CD4-positive, alpha-beta memory T cell (primary cell): ENCODE measurements at regions not wholly inside any gene's neighbourhood (a gene's known extent, or its start where the extent isn't known, plus 50 kb on each side); places are given as distances from the start of the nearest gene placed in this dataset.

ENCODE experiments used
- CTCF ChIA-PET: fragments of 350-600 bp; sonication (Branson Sonifier 250); formaldehyde crosslinking; loops from one replicate; lab custom pipeline; 2021; ENCODE audit warnings: inconsistent platforms; ENCODE audit not compliant: partially characterized antibody; lab: Charles Lee
- POLR2A ChIA-PET: fragments of 350-600 bp; sonication (Branson Sonifier 250); formaldehyde crosslinking; loops from one replicate; lab custom pipeline; 2021; ENCODE audit not compliant: partially characterized antibody; lab: Charles Lee
- DNase-seq, 5 donors: peaks; one replicate each; pipeline versions ENCODE4 v3.0.0 to v3.0.0-alpha.2; 2020 to 2022; ENCODE audit warnings: mixed read lengths in 1 of 5
- H3K27ac ChIP-seq: one replicate; pipeline ENCODE4 v1.7.0; 2013; ENCODE audit warnings: low read depth, low read length
- H3K27me3 ChIP-seq: 2 replicates; pipeline ENCODE4 v1.7.0; 2013; ENCODE audit warnings: mild to moderate bottlenecking, low read length, moderate library complexity; ENCODE audit not compliant: insufficient read depth
- H3K36me3 ChIP-seq: 2 replicates; pipeline ENCODE4 v1.7.0; 2013; ENCODE audit warnings: mild to moderate bottlenecking, low read length, moderate library complexity; ENCODE audit not compliant: insufficient read depth
- H3K4me1 ChIP-seq: 2 replicates; pipeline ENCODE4 v1.7.0; 2013; ENCODE audit warnings: mild to moderate bottlenecking, low read length, moderate library complexity; ENCODE audit not compliant: insufficient read depth
- H3K4me3 ChIP-seq, 2 donors: one replicate each; pipeline ENCODE4 v1.7.0; 2013; ENCODE audit warnings: low read length in 2 of 2, mild to moderate bottlenecking in 1 of 2
- H3K9me3 ChIP-seq, 2 donors: one replicate each; pipeline ENCODE4 v1.7.0; 2013; ENCODE audit warnings: low read length in 2 of 2, control low read depth in 1 of 2; ENCODE audit not compliant: control insufficient read depth in 1 of 2
- H3K27ac Mint-ChIP-seq, 7 donors: one replicate each; pipeline ENCODE4 v1.8.0; 2020 to 2021; ENCODE audit warnings: mixed read lengths in 7 of 7, mild to moderate bottlenecking in 6 of 7, inconsistent platforms in 3 of 7, moderate library complexity in 3 of 7
- H3K27me3 Mint-ChIP-seq, 2 donors: one replicate each; pipeline ENCODE4 v1.8.0; 2020 to 2021; ENCODE audit warnings: mixed read lengths in 2 of 2
- H3K36me3 Mint-ChIP-seq, 2 donors: one replicate each; pipeline ENCODE4 v1.8.0; 2020 to 2021; ENCODE audit warnings: mixed read lengths in 2 of 2, inconsistent platforms in 1 of 2, mild to moderate bottlenecking in 1 of 2
- H3K4me1 Mint-ChIP-seq, 4 donors: one replicate each; pipeline ENCODE4 v1.8.0; 2020 to 2021; ENCODE audit warnings: mixed read lengths in 4 of 4, mild to moderate bottlenecking in 1 of 4
- H3K4me3 Mint-ChIP-seq, 8 donors: one replicate each; pipeline ENCODE4 v1.8.0; 2020 to 2021; ENCODE audit warnings: mixed read lengths in 8 of 8, mild to moderate bottlenecking in 7 of 8, moderate library complexity in 6 of 8, inconsistent platforms in 3 of 8
- H3K9me3 Mint-ChIP-seq, 8 donors: one replicate each; pipeline ENCODE4 v1.8.0; 2020 to 2021; ENCODE audit warnings: mixed read lengths in 8 of 8, mild to moderate bottlenecking in 5 of 8, inconsistent platforms in 3 of 8, moderate library complexity in 1 of 8
- intact Hi-C: fragments of 100-400 bp; cut with micrococcal nuclease; formaldehyde crosslinking; loops from one replicate; pipeline ENCODE4 v1.15.1; 2023

- H3K27ac Mint-ChIP-seq, result no peak overlapping the region
- peaks cover 3 to 9% (median 5%) of the 10 kb centered on the region in 8 donors for H3K9me3 Mint-ChIP-seq
- Histone ChIP-seq H3K27ac (no peak overlapping the region), H3K4me1 (no peaks in the 10 kb centered on the region), H3K4me3 (no peak overlapping the region), H3K27me3 (no peaks in the 10 kb centered on the region), H3K36me3 (no peaks in the 10 kb centered on the region), H3K9me3 (no peaks in the 10 kb centered on the region)
- intact Hi-C loops, result no loop called here
- no peaks in the 10 kb centered on the region for H3K36me3 Mint-ChIP-seq
- no peaks in the 10 kb centered on the region for H3K27me3 Mint-ChIP-seq
- no peaks in the 10 kb centered on the region for H3K4me1 Mint-ChIP-seq
- POLR2A ChIA-PET, result no interaction called here
- CTCF ChIA-PET, result no interaction called here
- no peak for DNase-seq
- no peak overlapping the region for H3K4me3 Mint-ChIP-seq
These were observed 333.1 kb upstream of the CHRM3 start for GRCh38 chr1:239053279-239053678.

- H3K36me3 ChIP-seq, result no peaks in the 10 kb centered on the region
- Mint-ChIP-seq H3K27me3 (no peaks in the 10 kb centered on the region), H3K36me3 (no peaks in the 10 kb centered on the region), H3K9me3 (peaks cover 0 to 12% (median 4%) of the 10 kb centered on the region in 8 donors), H3K4me1 (no peaks in the 10 kb centered on the region), H3K4me3 (no peak overlapping the region), H3K27ac (no peak overlapping the region)
- no peaks in the 10 kb centered on the region for H3K9me3 ChIP-seq
- no peaks in the 10 kb centered on the region for H3K4me1 ChIP-seq
- ChIA-PET CTCF (no interaction called here), POLR2A (no interaction called here)
- no peak overlapping the region for H3K27ac ChIP-seq
- H3K27me3 ChIP-seq, result no peaks in the 10 kb centered on the region
- intact Hi-C loops, result no loop called here
- H3K4me3 ChIP-seq, result no peak overlapping the region
- DNase-seq, result no peak
These were observed 336.8 kb upstream of the CHRM3 start for GRCh38 chr1:239049571-239049970.

GRCh38 chr1:239044829-239045228, 341.5 kb upstream of the CHRM3 start:
- no peaks in the 10 kb centered on the region for H3K36me3 Mint-ChIP-seq
- Histone ChIP-seq H3K9me3 (no peaks in the 10 kb centered on the region), H3K27me3 (no peaks in the 10 kb centered on the region), H3K4me1 (no peaks in the 10 kb centered on the region), H3K4me3 (no peak overlapping the region), H3K27ac (no peak overlapping the region), H3K36me3 (no peaks in the 10 kb centered on the region)
- ChIA-PET CTCF (interaction anchor here (0.7 kb wide), 1 partner anchor 1088 kb away, joined by 3 read pairs; no protein-coding TSS in a partner anchor), POLR2A (no interaction called here)
- intact Hi-C loops, result no loop called here
- H3K9me3 Mint-ChIP-seq, result peaks cover 0 to 17% (median 4%) of the 10 kb centered on the region in 8 donors
- no peak overlapping the region for H3K27ac Mint-ChIP-seq
- no peaks in the 10 kb centered on the region for H3K4me1 Mint-ChIP-seq
- no peaks in the 10 kb centered on the region for H3K27me3 Mint-ChIP-seq
- no peak overlapping the region for H3K4me3 Mint-ChIP-seq
- DNase-seq, result no peak

- H3K9me3 ChIP-seq, result no peaks in the 10 kb centered on the region
- no peak overlapping the region for H3K4me3 Mint-ChIP-seq
- no peaks in the 10 kb centered on the region for H3K27me3 ChIP-seq
- intact Hi-C loops, result no loop called here
- no peaks in the 10 kb centered on the region for H3K36me3 ChIP-seq
- no peak overlapping the region for H3K27ac Mint-ChIP-seq
- H3K36me3 Mint-ChIP-seq, result no peaks in the 10 kb centered on the region
- CTCF ChIA-PET, result no interaction called here
- no peak overlapping the region for H3K27ac ChIP-seq
- H3K4me1 ChIP-seq, result no peaks in the 10 kb centered on the region
- POLR2A ChIA-PET, result no interaction called here
- no peaks in the 10 kb centered on the region for H3K4me1 Mint-ChIP-seq
- no peaks in the 10 kb centered on the region for H3K27me3 Mint-ChIP-seq
- H3K9me3 Mint-ChIP-seq, result peaks cover 0 to 13% (median 2%) of the 10 kb centered on the region in 8 donors
- H3K4me3 ChIP-seq, result no peak overlapping the region
- no peak for DNase-seq
These were observed 345.8 kb upstream of the CHRM3 start for GRCh38 chr1:239040523-239040922.

- CTCF ChIA-PET, result no interaction called here
- no peak overlapping the region for H3K4me3 Mint-ChIP-seq
- intact Hi-C loops, result no loop called here
These were observed 355.1 kb upstream of the CHRM3 start for GRCh38 chr1:239031310-239031709.

GRCh38 chr1:239025997-239026694, 360.2 kb upstream of the CHRM3 start:
- Histone ChIP-seq H3K36me3 (no peaks in the 10 kb centered on the region), H3K9me3 (no peaks in the 10 kb centered on the region), H3K27me3 (no peaks in the 10 kb centered on the region), H3K4me3 (no peak overlapping the region), H3K27ac (no peak overlapping the region), H3K4me1 (no peaks in the 10 kb centered on the region)
- H3K27ac Mint-ChIP-seq, result no peak overlapping the region
- H3K9me3 Mint-ChIP-seq, result peaks cover 0 to 8% (median 4%) of the 10 kb centered on the region in 8 donors
- ChIA-PET POLR2A (no interaction called here), CTCF (no interaction called here)
- DNase-seq, result no peak
- H3K4me3 Mint-ChIP-seq, result no peak overlapping the region
- H3K36me3 Mint-ChIP-seq, result no peaks in the 10 kb centered on the region
- no peaks in the 10 kb centered on the region for H3K4me1 Mint-ChIP-seq
- intact Hi-C loops, result no loop called here
- H3K27me3 Mint-ChIP-seq, result no peaks in the 10 kb centered on the region

More at GRCh38 chr1:239031310-239031709, 355.1 kb upstream of the CHRM3 start:
- no peaks in the 10 kb centered on the region for H3K4me1 ChIP-seq
- no peaks in the 10 kb centered on the region for H3K27me3 ChIP-seq
- H3K4me3 ChIP-seq, result no peak overlapping the region
- H3K27ac Mint-ChIP-seq, result no peak overlapping the region
- no peaks in the 10 kb centered on the region for H3K9me3 ChIP-seq
- no peak for DNase-seq
- H3K27me3 Mint-ChIP-seq, result no peaks in the 10 kb centered on the region
- POLR2A ChIA-PET, result no interaction called here
- H3K9me3 Mint-ChIP-seq, result peaks cover 0 to 11% (median 4%) of the 10 kb centered on the region in 8 donors
- no peaks in the 10 kb centered on the region for H3K36me3 Mint-ChIP-seq
- H3K4me1 Mint-ChIP-seq, result no peaks in the 10 kb centered on the region
- H3K36me3 ChIP-seq, result no peaks in the 10 kb centered on the region
- H3K27ac ChIP-seq, result no peak overlapping the region

- ChIA-PET POLR2A (no interaction called here), CTCF (no interaction called here)
- Histone ChIP-seq H3K27ac (no peak overlapping the region), H3K27me3 (no peaks in the 10 kb centered on the region), H3K36me3 (no peaks in the 10 kb centered on the region), H3K9me3 (no peaks in the 10 kb centered on the region), H3K4me3 (no peak overlapping the region), H3K4me1 (no peaks in the 10 kb centered on the region)
- no peaks in the 10 kb centered on the region for H3K27me3 Mint-ChIP-seq
- H3K4me1 Mint-ChIP-seq, result no peaks in the 10 kb centered on the region
- H3K9me3 Mint-ChIP-seq, result peaks cover 0 to 10% (median 4%) of the 10 kb centered on the region in 8 donors
- H3K27ac Mint-ChIP-seq, result no peak overlapping the region
- no peak for DNase-seq
- no peak overlapping the region for H3K4me3 Mint-ChIP-seq
- no peaks in the 10 kb centered on the region for H3K36me3 Mint-ChIP-seq
- intact Hi-C loops, result no loop called here
These were observed 361.1 kb upstream of the CHRM3 start for GRCh38 chr1:239025223-239025622.
